HepG2 (cell line): ENCODE measurements at regions not wholly inside any gene's neighbourhood (a gene's known extent, or its start where the extent isn't known, plus 50 kb on each side); places are given as distances from the start of the nearest gene placed in this dataset.

Source experiments
- ATAC-seq: fragments of 200-7000 bp; cut with Tn5 transposase; 3 replicates; pipeline ENCODE4 v1.9.1; 2020; ENCODE audit warnings: mild to moderate bottlenecking, moderate library complexity
- BruUV-seq: library from RNA; stranded (reverse); fragments of 400-500 nt; replicated peaks from 2 replicates; lab custom pipeline; 2021; lab: Mats Ljungman, UMichigan
- CTCF ChIA-PET: fragments of 300-600 bp; formaldehyde crosslinking; extraction: SDS; loops from one replicate; lab custom pipeline; 2021; ENCODE audit warnings: low total read pairs, inconsistent platforms, low intra/inter-chr PET ratio; lab: Yijun Ruan, JAX
- POLR2A ChIA-PET: fragments of 350-600 bp; sonication (Branson Sonifier 250); formaldehyde crosslinking; loops from one replicate; lab custom pipeline; 2020; ENCODE audit warnings: antibody characterized with exemption, inconsistent platforms; lab: Yijun Ruan, JAX
- DNase-seq: peaks from one replicate; pipeline ENCODE4 v3.0.0-alpha.2; 2015; ENCODE audit warnings: low spot score
- FAIRE-seq: peaks from 3 replicates; lab custom pipeline; 2011; peaks lifted over from hg19 to GRCh38; lab: Jason Lieb, UNC
- H2AFZ ChIP-seq: one replicate; pipeline ENCODE4 v1.6.1; 2011; ENCODE audit warnings: low read length, inconsistent platforms
- H3K27ac ChIP-seq: fragments of 300-600 bp; 3 replicates; pipeline ENCODE4 v1.8.0; 2011; ENCODE audit warnings: mixed run types, mild to moderate bottlenecking, mixed read lengths, low read length, inconsistent platforms; ENCODE audit not compliant: insufficient read depth; ENCODE audit errors: extremely low read length
- H3K27me3 ChIP-seq, 2 experiments: fragments of 200-600 bp in 1 of 2; 2 replicates in 1 of 2; 3 replicates in 1 of 2; pipeline versions ENCODE4 v1.6.0 to v1.8.0; 2011; ENCODE audit warnings: low read length in 2 of 2, mild to moderate bottlenecking in 2 of 2, moderate library complexity in 2 of 2, inconsistent platforms in 1 of 2; ENCODE audit not compliant: insufficient read depth in 2 of 2, control insufficient read depth in 1 of 2
- H3K36me3 ChIP-seq, 2 experiments: fragments of 200-600 bp in 1 of 2; replicated peaks in 1 of 2; 2 replicates in 1 of 2; 3 replicates in 1 of 2; pipeline versions ENCODE4 v1.5.1 to v1.8.0; 2011; ENCODE audit warnings: low read length in 2 of 2, inconsistent platforms in 1 of 2; ENCODE audit not compliant: insufficient read depth in 2 of 2, control insufficient read depth in 1 of 2
- H3K4me1 ChIP-seq: 2 replicates; pipeline ENCODE4 v1.5.1; 2012; ENCODE audit warnings: low read length, inconsistent platforms; ENCODE audit not compliant: insufficient read depth
- H3K4me2 ChIP-seq: 2 replicates; pipeline ENCODE4 v1.6.0; 2011; ENCODE audit warnings: low read depth, low read length, inconsistent platforms
- H3K4me3 ChIP-seq, 3 experiments: fragments of 200-600 bp in 1 of 3; sonication (generic), shearing (Covaris generic) in 1 of 3; replicated peaks in 1 of 3; 2 replicates each; pipeline ENCODE4 v1.5.1; 2011 to 2016; ENCODE audit warnings: low read length in 3 of 3, inconsistent platforms in 2 of 3, low read depth in 2 of 3, mild to moderate bottlenecking in 2 of 3, control low read depth in 1 of 3, mixed read lengths in 1 of 3; ENCODE audit not compliant: insufficient read depth in 1 of 3
- H3K79me2 ChIP-seq: one replicate; pipeline ENCODE4 v1.6.1; 2011; ENCODE audit warnings: low read length, inconsistent platforms; ENCODE audit not compliant: insufficient read depth
- H3K9ac ChIP-seq: 2 replicates; pipeline ENCODE4 v1.6.0; 2011; ENCODE audit warnings: mild to moderate bottlenecking, low read depth, low read length, inconsistent platforms; ENCODE audit not compliant: insufficient read depth
- H3K9me3 ChIP-seq: 2 replicates; pipeline ENCODE4 v1.5.1; 2012; ENCODE audit warnings: mild to moderate bottlenecking, low read length
- H4K20me1 ChIP-seq: 2 replicates; pipeline ENCODE4 v1.6.0; 2011; ENCODE audit warnings: inconsistent platforms, mild to moderate bottlenecking, low read length, moderate library complexity; ENCODE audit not compliant: insufficient read depth
- ATF5 ChIP-seq: sonication (generic); formaldehyde crosslinking; IDR thresholded peaks from 2 replicates; pipeline ENCODE4 v1.4.0; 2020; ENCODE audit warnings: mild to moderate bottlenecking, low read depth, missing genetic modification reagents
- KMT2A ChIP-seq: sonication (generic); formaldehyde crosslinking; IDR thresholded peaks from 2 replicates; pipeline ENCODE4 v1.4.0; 2020; ENCODE audit warnings: missing genetic modification reagents
- NCOA5 ChIP-seq: sonication (generic); formaldehyde crosslinking; IDR thresholded peaks from 2 replicates; pipeline ENCODE4 v1.4.0; 2020; ENCODE audit warnings: missing genetic modification reagents
- NFE2L1 ChIP-seq: sonication (generic); formaldehyde crosslinking; IDR thresholded peaks from 2 replicates; pipeline ENCODE4 v1.4.0; 2020; ENCODE audit warnings: missing genetic modification reagents, mild to moderate bottlenecking, borderline replicate concordance
- PAX8 ChIP-seq: sonication (generic); formaldehyde crosslinking; IDR thresholded peaks from 2 replicates; pipeline ENCODE4 v1.8.0; 2022; ENCODE audit warnings: mild to moderate bottlenecking, missing genetic modification reagents, borderline replicate concordance
- RARA ChIP-seq: IDR thresholded peaks from 2 replicates; pipeline ENCODE4 v1.6.1; 2016; ENCODE audit warnings: missing genetic modification reagents, missing compliant biosample characterization
- SMC3 ChIP-seq: IDR thresholded peaks from 2 replicates; pipeline ENCODE4 v1.6.1; 2011; ENCODE audit warnings: low read length, improper control_type of control experiment
- THAP11 ChIP-seq: IDR thresholded peaks from 2 replicates; pipeline ENCODE4 v1.6.1; 2016; ENCODE audit warnings: missing biosample characterization, missing genetic modification reagents
- ZBTB42 ChIP-seq: sonication (generic); formaldehyde crosslinking; IDR thresholded peaks from 2 replicates; pipeline ENCODE4 v1.5.0; 2020; ENCODE audit warnings: mild to moderate bottlenecking, missing genetic modification reagents
- ZFP62 ChIP-seq: sonication (generic); formaldehyde crosslinking; IDR thresholded peaks from 2 replicates; pipeline ENCODE4 v1.4.0; 2020; ENCODE audit warnings: missing genetic modification reagents
- ZNF20 ChIP-seq: sonication (generic); formaldehyde crosslinking; IDR thresholded peaks from 2 replicates; pipeline ENCODE4 v1.4.0; 2020; ENCODE audit warnings: mild to moderate bottlenecking, moderate library complexity, missing genetic modification reagents
- ZNF343 ChIP-seq: sonication (generic); formaldehyde crosslinking; IDR thresholded peaks from 2 replicates; pipeline ENCODE4 v1.4.0; 2020; ENCODE audit warnings: mild to moderate bottlenecking, missing genetic modification reagents
- ZNF777 ChIP-seq: sonication (generic); formaldehyde crosslinking; IDR thresholded peaks from 2 replicates; pipeline ENCODE4 v1.4.0; 2020; ENCODE audit warnings: missing genetic modification reagents
- WGBS: methylation state at CpG from one replicate; pipeline ENCODE4 v1.1.6; 2017; ENCODE audit warnings: low lambda C conversion rate; 5-methylcytosine and 5-hydroxymethylcytosine counted together
- in situ Hi-C: cut with HindIII; loops from 2 replicates; pipeline ENCODE4 v1.10.0; 2017; ENCODE audit warnings: low pct_unique_long_range_greater_than_20kb; ENCODE audit not compliant: extremely low pct_ligation_motif_present
- intact Hi-C: fragments of 100-400 bp; cut with micrococcal nuclease; formaldehyde crosslinking; loops from one replicate; pipeline ENCODE4 v1.10.0; 2022; ENCODE audit not compliant: unreplicated experiment
- TF ChIP-seq, protein P1 (sequence below): sonication (generic); formaldehyde crosslinking; IDR thresholded peaks from 2 replicates; pipeline ENCODE4 v1.5.0; 2020; ENCODE audit warnings: mild to moderate bottlenecking, missing genetic modification reagents, borderline replicate concordance
- TF ChIP-seq, protein P2 (sequence below): sonication (generic); formaldehyde crosslinking; IDR thresholded peaks from 2 replicates; pipeline ENCODE4 v1.8.0; 2022; ENCODE audit warnings: missing genetic modification reagents, mild to moderate bottlenecking, inconsistent platforms, borderline replicate concordance
- TF ChIP-seq, protein P3 (sequence below): sonication (generic); formaldehyde crosslinking; IDR thresholded peaks from 2 replicates; pipeline ENCODE4 v1.9.0; 2021; ENCODE audit warnings: missing genetic modification reagents, mild to moderate bottlenecking, borderline replicate concordance

DNA sequence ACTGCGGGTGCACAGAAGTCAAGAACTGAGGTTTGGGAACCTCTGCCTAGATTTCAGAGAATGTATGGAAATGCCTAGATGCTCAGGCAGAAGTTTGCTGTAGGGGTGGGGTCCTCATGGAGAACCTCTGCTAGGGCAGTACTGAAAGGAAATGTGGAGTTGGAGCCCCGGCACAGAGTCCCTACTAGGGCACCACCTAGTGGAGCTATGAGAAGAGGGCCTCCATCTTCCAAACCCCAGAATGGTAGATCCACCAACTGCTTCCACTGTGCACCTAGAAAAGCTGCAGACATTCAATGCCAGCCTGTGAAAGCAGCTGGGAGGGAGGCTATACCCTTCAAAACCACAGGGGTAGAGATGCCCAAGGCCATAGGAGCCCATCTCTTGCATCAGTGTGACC is 1336.0 kb upstream of the CELF2 start:
- intact Hi-C loops (no loop called here), in situ Hi-C loops (no loop called here)
- ATAC-seq (no peak), DNase-seq (no peak), FAIRE-seq (no peak)
- Histone ChIP-seq H3K79me2 (no peaks in the 10 kb centered on the region), H3K9me3 (peaks cover 80% of the 10 kb centered on the region), H2AFZ (no peak overlapping the region), H3K27me3 (no peaks in the 10 kb centered on the region), H3K9ac (no peak overlapping the region), H3K4me2 (no peak overlapping the region), H3K4me3 (no peak overlapping the region), H3K4me1 (no peaks in the 10 kb centered on the region), H3K36me3 (no peaks in the 10 kb centered on the region), H3K27ac (no peak overlapping the region), H4K20me1 (no peaks in the 10 kb centered on the region)
- BruUV-seq = no TSS peak
- TF ChIP-seq KMT2A (CRISPR knock-in tag) (no peak), THAP11 (CRISPR knock-in tag) (no peak), SMC3 (no peak)
- ChIA-PET POLR2A (no interaction called here), CTCF (no interaction called here)
- WGBS = 0% methylated on average over 2 of the region's 2 CpGs

GRCh38 chr10:9682802-9683201 is 1334.9 kb upstream of the CELF2 start:
- no peak overlapping the region for H3K4me2 ChIP-seq
- H3K9me3 ChIP-seq = peaks cover 79% of the 10 kb centered on the region
- no TSS peak for BruUV-seq
- no peaks in the 10 kb centered on the region for H3K79me2 ChIP-seq
- H3K4me3 ChIP-seq = no peak overlapping the region
- no peak overlapping the region for H3K27ac ChIP-seq
- no peak for ATAC-seq
- ChIA-PET CTCF (no interaction called here), POLR2A (no interaction called here)
- H4K20me1 ChIP-seq = no peaks in the 10 kb centered on the region
- H3K36me3 ChIP-seq = no peaks in the 10 kb centered on the region
- H3K4me1 ChIP-seq = no peaks in the 10 kb centered on the region
- H3K9ac ChIP-seq = no peak overlapping the region
- FAIRE-seq = no peak
- WGBS = 0% methylated on average over 1 of the region's 1 CpG
- in situ Hi-C loops = no loop called here
- no peak for DNase-seq
- no peak overlapping the region for H2AFZ ChIP-seq
- H3K27me3 ChIP-seq = no peaks in the 10 kb centered on the region
- intact Hi-C loops = no loop called here
- TF ChIP-seq ZNF343 (no peak), ZBTB42 (CRISPR knock-in tag) (no peak), ZFP62 (CRISPR knock-in tag) (no peak), ZNF20 (no peak), PAX8 (CRISPR knock-in tag) (no peak), KMT2A (CRISPR knock-in tag) (no peak), ZNF777 (no peak), ATF5 (no peak), RARA (no peak), NCOA5 (CRISPR knock-in tag) (no peak), NFE2L1 (CRISPR knock-in tag) (no peak)
- TF ChIP-seq, protein P1, sequence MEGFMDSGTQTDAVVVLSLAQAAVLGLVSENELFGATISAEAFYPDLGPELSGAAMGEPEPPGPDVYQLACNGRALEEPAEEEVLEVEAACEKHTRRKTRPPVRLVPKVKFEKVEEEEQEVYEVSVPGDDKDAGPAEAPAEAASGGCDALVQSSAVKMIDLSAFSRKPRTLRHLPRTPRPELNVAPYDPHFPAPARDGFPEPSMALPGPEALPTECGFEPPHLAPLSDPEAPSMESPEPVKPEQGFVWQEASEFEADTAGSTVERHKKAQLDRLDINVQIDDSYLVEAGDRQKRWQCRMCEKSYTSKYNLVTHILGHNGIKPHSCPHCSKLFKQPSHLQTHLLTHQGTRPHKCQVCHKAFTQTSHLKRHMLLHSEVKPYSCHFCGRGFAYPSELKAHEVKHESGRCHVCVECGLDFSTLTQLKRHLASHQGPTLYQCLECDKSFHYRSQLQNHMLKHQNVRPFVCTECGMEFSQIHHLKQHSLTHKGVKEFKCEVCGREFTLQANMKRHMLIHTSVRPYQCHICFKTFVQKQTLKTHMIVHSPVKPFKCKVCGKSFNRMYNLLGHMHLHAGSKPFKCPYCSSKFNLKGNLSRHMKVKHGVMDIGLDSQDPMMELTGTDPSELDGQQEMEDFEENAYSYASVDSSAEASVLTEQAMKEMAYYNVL (CRISPR knock-in tag) = no peak
- TF ChIP-seq, protein P2, sequence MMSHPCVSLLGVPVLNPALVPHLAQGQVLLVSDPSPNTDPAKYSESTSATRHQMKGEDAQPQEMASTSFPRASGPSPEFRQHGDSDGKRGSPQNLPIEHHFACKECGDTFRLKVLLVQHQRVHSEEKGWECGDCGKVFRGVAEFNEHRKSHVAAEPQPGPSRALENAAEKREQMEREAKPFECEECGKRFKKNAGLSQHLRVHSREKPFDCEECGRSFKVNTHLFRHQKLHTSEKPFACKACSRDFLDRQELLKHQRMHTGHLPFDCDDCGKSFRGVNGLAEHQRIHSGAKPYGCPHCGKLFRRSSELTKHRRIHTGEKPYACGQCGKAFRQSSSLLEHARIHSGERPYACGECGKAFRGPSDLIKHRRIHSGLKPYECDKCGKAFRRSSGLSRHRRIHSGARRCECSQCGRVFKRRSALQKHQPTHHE (CRISPR knock-in tag) = no peak
- TF ChIP-seq, protein P3, sequence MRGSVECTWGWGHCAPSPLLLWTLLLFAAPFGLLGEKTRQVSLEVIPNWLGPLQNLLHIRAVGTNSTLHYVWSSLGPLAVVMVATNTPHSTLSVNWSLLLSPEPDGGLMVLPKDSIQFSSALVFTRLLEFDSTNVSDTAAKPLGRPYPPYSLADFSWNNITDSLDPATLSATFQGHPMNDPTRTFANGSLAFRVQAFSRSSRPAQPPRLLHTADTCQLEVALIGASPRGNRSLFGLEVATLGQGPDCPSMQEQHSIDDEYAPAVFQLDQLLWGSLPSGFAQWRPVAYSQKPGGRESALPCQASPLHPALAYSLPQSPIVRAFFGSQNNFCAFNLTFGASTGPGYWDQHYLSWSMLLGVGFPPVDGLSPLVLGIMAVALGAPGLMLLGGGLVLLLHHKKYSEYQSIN (CRISPR knock-in tag) = no peak
